ENCODE measurements at regions not wholly inside any gene's neighbourhood (a gene's known extent, or its start where the extent isn't known, plus 50 kb on each side); places are given as distances from the start of the nearest gene placed in this dataset.

GRCh38 chr6:169310983-169311382 is 57.3 kb upstream of the THBS2 start:
- no peak overlapping the region for H3K4me2 ChIP-seq (ENCODE audit: low read length)
- no peaks in the 10 kb centered on the region for H3K9me3 ChIP-seq (ENCODE audit: insufficient read depth, low read length)
- no peaks in the 10 kb centered on the region for H3K36me3 ChIP-seq (replicated peaks; ENCODE audit: low read depth, low read length)
- H4K20me1 ChIP-seq (ENCODE audit: insufficient read depth, low read length): no peaks in the 10 kb centered on the region
- no peaks in the 10 kb centered on the region for H3K4me1 ChIP-seq (ENCODE audit: low read length)
- H3K9ac ChIP-seq (ENCODE audit: low read length): no peak overlapping the region
- H2AFZ ChIP-seq (ENCODE audit: low read depth, low read length): no peak overlapping the region
- TF ChIP-seq CTCF (IDR thresholded peaks at IDR 0.05; ENCODE audit: low read depth, low read length) (no peak), EZH2phosphoT487 (IDR thresholded peaks at IDR 0.05; ENCODE audit: low read depth) (no peak)
- H3K79me2 ChIP-seq (ENCODE audit: low read length): no peaks in the 10 kb centered on the region
- no peaks in the 10 kb centered on the region for H3K27me3 ChIP-seq (ENCODE audit: low read depth, low read length)
- no peak overlapping the region for H3K4me3 ChIP-seq (ENCODE audit: low read length)
- H3K27ac ChIP-seq (ENCODE audit: low read length): no peak overlapping the region

Data from OCI-LY3 (cell line).